H9 (cell line): ENCODE measurements at regions not wholly inside any gene's neighbourhood (a gene's known extent, or its start where the extent isn't known, plus 50 kb on each side); places are given as distances from the start of the nearest gene placed in this dataset.

Experiments
- DNase-seq: peaks from one replicate; pipeline ENCODE4 v3.0.0-alpha.2; 2017
- H2AFZ ChIP-seq: one replicate; pipeline ENCODE4 v1.6.1; 2013; ENCODE audit warnings: mild to moderate bottlenecking, low read length, control low read depth, moderate library complexity
- H2AK5ac ChIP-seq: 2 replicates; pipeline ENCODE4 v1.6.1; 2013; ENCODE audit warnings: low read length, control low read depth, mixed read lengths; ENCODE audit not compliant: insufficient read length
- H2BK120ac ChIP-seq: one replicate; pipeline ENCODE4 v1.6.1; 2013; ENCODE audit warnings: low read depth, mild to moderate bottlenecking, low read length, control low read depth, inconsistent platforms; ENCODE audit not compliant: poor library complexity, severe bottlenecking
- H2BK12ac ChIP-seq: 2 replicates; pipeline ENCODE4 v1.6.1; 2013; ENCODE audit warnings: low read length, control low read depth, mixed read lengths, low read depth; ENCODE audit not compliant: insufficient read length
- H2BK15ac ChIP-seq: 2 replicates; pipeline ENCODE4 v1.6.1; 2013; ENCODE audit warnings: low read depth, low read length, control low read depth
- H2BK20ac ChIP-seq: one replicate; pipeline ENCODE4 v1.6.1; 2013; ENCODE audit warnings: low read depth, mild to moderate bottlenecking, low read length, control low read depth, inconsistent platforms; ENCODE audit not compliant: poor library complexity, severe bottlenecking
- H2BK5ac ChIP-seq: 2 replicates; pipeline ENCODE4 v1.6.1; 2013; ENCODE audit warnings: low read length, control low read depth, mixed read lengths; ENCODE audit not compliant: insufficient read length
- H3K14ac ChIP-seq: 2 replicates; pipeline ENCODE4 v1.6.1; 2013; ENCODE audit warnings: low read length, control low read depth; ENCODE audit not compliant: insufficient read depth
- H3K18ac ChIP-seq: 2 replicates; pipeline ENCODE4 v1.6.1; 2013; ENCODE audit warnings: low read depth, mild to moderate bottlenecking, mixed read lengths, low read length, control low read depth; ENCODE audit not compliant: insufficient read length
- H3K23ac ChIP-seq: 2 replicates; pipeline ENCODE4 v1.6.1; 2013; ENCODE audit warnings: low read length, control low read depth, mixed read lengths, low read depth; ENCODE audit not compliant: insufficient read length
- H3K23me2 ChIP-seq: 2 replicates; pipeline ENCODE4 v1.6.1; 2013; ENCODE audit warnings: low read depth, mild to moderate bottlenecking, mixed read lengths, low read length, control low read depth; ENCODE audit not compliant: insufficient read length, poor library complexity, severe bottlenecking
- H3K27ac ChIP-seq: 2 replicates; pipeline ENCODE4 v1.5.1; 2013; ENCODE audit warnings: low read length, control low read depth, mixed read lengths, low read depth; ENCODE audit not compliant: insufficient read length
- H3K27me3 ChIP-seq: 2 replicates; pipeline ENCODE4 v1.6.1; 2013; ENCODE audit warnings: low read length, control low read depth, inconsistent platforms; ENCODE audit not compliant: insufficient read depth
- H3K4ac ChIP-seq: 2 replicates; pipeline ENCODE4 v1.6.1; 2013; ENCODE audit warnings: low read depth, mild to moderate bottlenecking, control low read depth, inconsistent platforms, low read length, moderate library complexity
- H3K4me1 ChIP-seq: 2 replicates; pipeline ENCODE4 v1.6.1; 2013; ENCODE audit warnings: low read length, control low read depth, inconsistent platforms; ENCODE audit not compliant: insufficient read depth
- H3K4me2 ChIP-seq: 2 replicates; pipeline ENCODE4 v1.6.1; 2013; ENCODE audit warnings: low read length, control low read depth, mixed read lengths; ENCODE audit not compliant: insufficient read length, insufficient read depth
- H3K56ac ChIP-seq: 2 replicates; pipeline ENCODE4 v1.6.1; 2013; ENCODE audit warnings: low read depth, mild to moderate bottlenecking, mixed read lengths, low read length, control low read depth; ENCODE audit not compliant: insufficient read length
- H3K79me1 ChIP-seq: 2 replicates; pipeline ENCODE4 v1.6.1; 2013; ENCODE audit warnings: low read depth, mild to moderate bottlenecking, moderate library complexity, low read length, control low read depth, inconsistent platforms; ENCODE audit not compliant: insufficient read depth, poor library complexity, severe bottlenecking
- H3K79me2 ChIP-seq: 2 replicates; pipeline ENCODE4 v1.6.1; 2013; ENCODE audit warnings: low read length, control low read depth, inconsistent platforms; ENCODE audit not compliant: insufficient read depth
- H3K9ac ChIP-seq: 2 replicates; pipeline ENCODE4 v1.6.1; 2013; ENCODE audit warnings: low read length, control low read depth, mixed read lengths; ENCODE audit not compliant: insufficient read length; ENCODE audit errors: extremely low read depth
- H3K9me3 ChIP-seq: one replicate; pipeline ENCODE4 v1.6.1; 2013; ENCODE audit warnings: low read depth, low read length, inconsistent platforms; ENCODE audit not compliant: control insufficient read depth
- H3T11ph ChIP-seq: one replicate; pipeline ENCODE4 v1.6.1; 2013; ENCODE audit warnings: mild to moderate bottlenecking, low read length, control low read depth, inconsistent platforms
- H4K20me1 ChIP-seq: one replicate; pipeline ENCODE4 v1.6.1; 2013; ENCODE audit not compliant: control insufficient read depth, insufficient read length, insufficient read depth
- H4K5ac ChIP-seq: 2 replicates; pipeline ENCODE4 v1.6.1; 2013; ENCODE audit warnings: low read depth, mild to moderate bottlenecking, mixed read lengths, low read length, control low read depth; ENCODE audit not compliant: insufficient read length
- H4K8ac ChIP-seq: replicated peaks from 2 replicates; pipeline ENCODE4 v1.6.1; 2013; ENCODE audit warnings: low read length, control low read depth, mixed read lengths, low read depth; ENCODE audit not compliant: insufficient read length
- H4K91ac ChIP-seq: 2 replicates; pipeline ENCODE4 v1.6.1; 2013; ENCODE audit warnings: low read depth, mild to moderate bottlenecking, moderate library complexity, mixed read lengths, low read length, control low read depth; ENCODE audit not compliant: insufficient read length
- H3K27ac Mint-ChIP-seq, 3 experiments: 2 replicates in 2 of 3; 3 replicates in 1 of 3; pipeline ENCODE4 v1.8.0; 2020 to 2021; ENCODE audit warnings: mixed read lengths in 3 of 3, mild to moderate bottlenecking in 1 of 3, moderate library complexity in 1 of 3
- H3K27me3 Mint-ChIP-seq: 2 replicates; pipeline ENCODE4 v1.8.0; 2021; ENCODE audit warnings: low read depth, mild to moderate bottlenecking, moderate library complexity, mixed read lengths
- H3K36me3 Mint-ChIP-seq, 3 experiments: 2 replicates in 2 of 3; 3 replicates in 1 of 3; pipeline ENCODE4 v1.8.0; 2020 to 2021; ENCODE audit warnings: low read depth in 3 of 3, mixed read lengths in 3 of 3; ENCODE audit not compliant: insufficient read depth in 1 of 3
- H3K4me1 Mint-ChIP-seq, 2 experiments: 2 replicates each; pipeline ENCODE4 v1.8.0; 2020; ENCODE audit warnings: mixed read lengths in 2 of 2
- H3K4me3 Mint-ChIP-seq, 2 experiments: 2 replicates in 1 of 2; 3 replicates in 1 of 2; pipeline ENCODE4 v1.8.0; 2020 to 2021; ENCODE audit warnings: mild to moderate bottlenecking in 2 of 2, mixed read lengths in 2 of 2, moderate library complexity in 1 of 2
- H3K9me3 Mint-ChIP-seq, 2 experiments: 2 replicates in 1 of 2; 3 replicates in 1 of 2; pipeline ENCODE4 v1.8.0; 2020; ENCODE audit warnings: mild to moderate bottlenecking in 2 of 2, mixed read lengths in 2 of 2, moderate library complexity in 1 of 2
- WGBS: extraction: QIAGEN DNeasy Blood & Tissue Kit; methylation state at CpG from one replicate; pipeline ENCODE4 v1.1.7; 2013; ENCODE audit warnings: missing lambda C conversion rate, low lambda C conversion rate, mixed read lengths; ENCODE audit not compliant: insufficient read length; ENCODE audit errors: extremely low coverage; 5-methylcytosine and 5-hydroxymethylcytosine counted together
- TF ChIP-seq, protein P1 (sequence below): fragments of 200-600 bp; sonication (generic); conservative IDR thresholded peaks from 3 replicates; pipeline ENCODE4 v1.8.0; 2021; ENCODE audit warnings: antibody characterized with exemption, mild to moderate bottlenecking

DNA sequence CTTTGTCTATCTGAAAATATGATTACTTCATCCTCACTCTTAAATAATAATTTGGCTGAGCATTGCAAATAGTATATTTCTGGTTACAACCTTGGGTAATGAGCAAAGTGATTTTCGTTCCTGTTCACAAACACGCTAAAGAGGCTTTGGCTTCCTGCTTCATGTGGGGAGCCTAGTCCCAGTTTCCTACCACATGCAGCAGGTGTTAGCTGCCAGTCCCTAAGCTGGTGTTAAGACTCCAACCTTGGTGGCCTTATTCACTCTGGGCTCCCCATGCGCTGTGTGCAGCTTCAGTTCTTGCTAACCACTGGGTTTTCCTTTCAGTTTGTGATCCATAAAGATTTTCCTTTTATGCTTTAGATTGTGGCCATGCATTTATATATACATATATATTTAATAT lies 56.7 kb upstream of the BARHL2 start:
- H3K23ac ChIP-seq: no peak overlapping the region
- H2BK120ac ChIP-seq: no peak overlapping the region
- no peak overlapping the region for H2AK5ac ChIP-seq
- no peak overlapping the region for H3K56ac ChIP-seq
- H3K79me2 ChIP-seq: no peaks in the 10 kb centered on the region
- H4K91ac ChIP-seq: no peak overlapping the region
- no peak overlapping the region for H4K8ac ChIP-seq
- H3K4ac ChIP-seq: no peak overlapping the region
- H3K9ac ChIP-seq: no peak overlapping the region
- no peak overlapping the region for H2BK5ac ChIP-seq
- Mint-ChIP-seq H3K27me3 (peaks cover 3% of the 10 kb centered on the region), H3K27ac (no peak overlapping the region), H3K9me3 (no peaks in the 10 kb centered on the region), H3K36me3 (no peaks in the 10 kb centered on the region), H3K4me3 (no peak overlapping the region), H3K4me1 (peaks cover 8 to 9% of the 10 kb centered on the region in 2 experiments; a peak in 2 of 4 replicates)
- H3K4me2 ChIP-seq: no peak overlapping the region
- H4K20me1 ChIP-seq: no peaks in the 10 kb centered on the region
- H2BK12ac ChIP-seq: no peak overlapping the region
- H2BK15ac ChIP-seq: no peak overlapping the region
- no peak overlapping the region for H3K18ac ChIP-seq
- H3K9me3 ChIP-seq: no peaks in the 10 kb centered on the region
- H4K5ac ChIP-seq: no peak overlapping the region
- H3K14ac ChIP-seq: no peak overlapping the region
- TF ChIP-seq, protein P1, sequence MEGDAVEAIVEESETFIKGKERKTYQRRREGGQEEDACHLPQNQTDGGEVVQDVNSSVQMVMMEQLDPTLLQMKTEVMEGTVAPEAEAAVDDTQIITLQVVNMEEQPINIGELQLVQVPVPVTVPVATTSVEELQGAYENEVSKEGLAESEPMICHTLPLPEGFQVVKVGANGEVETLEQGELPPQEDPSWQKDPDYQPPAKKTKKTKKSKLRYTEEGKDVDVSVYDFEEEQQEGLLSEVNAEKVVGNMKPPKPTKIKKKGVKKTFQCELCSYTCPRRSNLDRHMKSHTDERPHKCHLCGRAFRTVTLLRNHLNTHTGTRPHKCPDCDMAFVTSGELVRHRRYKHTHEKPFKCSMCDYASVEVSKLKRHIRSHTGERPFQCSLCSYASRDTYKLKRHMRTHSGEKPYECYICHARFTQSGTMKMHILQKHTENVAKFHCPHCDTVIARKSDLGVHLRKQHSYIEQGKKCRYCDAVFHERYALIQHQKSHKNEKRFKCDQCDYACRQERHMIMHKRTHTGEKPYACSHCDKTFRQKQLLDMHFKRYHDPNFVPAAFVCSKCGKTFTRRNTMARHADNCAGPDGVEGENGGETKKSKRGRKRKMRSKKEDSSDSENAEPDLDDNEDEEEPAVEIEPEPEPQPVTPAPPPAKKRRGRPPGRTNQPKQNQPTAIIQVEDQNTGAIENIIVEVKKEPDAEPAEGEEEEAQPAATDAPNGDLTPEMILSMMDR: no peak
- no peak for DNase-seq
- WGBS: no CpG with 5 or more reads among the region's 3 CpGs
- no peak overlapping the region for H2AFZ ChIP-seq
- H3K4me1 ChIP-seq: no peaks in the 10 kb centered on the region; the same call in 1 of the 2 replicates
- H3K27ac ChIP-seq: no peak overlapping the region
- no peak overlapping the region for H3T11ph ChIP-seq
- no peaks in the 10 kb centered on the region for H3K79me1 ChIP-seq
- H3K27me3 ChIP-seq: no peaks in the 10 kb centered on the region
- H3K23me2 ChIP-seq: no peaks in the 10 kb centered on the region
- no peak overlapping the region for H2BK20ac ChIP-seq
